Mesenchymal stem cell (in vitro differentiated cells and primary cell): ENCODE measurements at regions not wholly inside any gene's neighbourhood (a gene's known extent, or its start where the extent isn't known, plus 50 kb on each side); places are given as distances from the start of the nearest gene placed in this dataset.

Experiments
- DNase-seq: peaks from one replicate; pipeline ENCODE4 v3.0.0-alpha.2; 2013
- H2AFZ ChIP-seq: one replicate; pipeline ENCODE4 v1.6.1; 2013; ENCODE audit warnings: low read depth, mild to moderate bottlenecking, control low read depth, inconsistent platforms, low read length, moderate library complexity
- H2AK5ac ChIP-seq: 2 replicates; pipeline ENCODE4 v1.6.1; 2013; ENCODE audit warnings: low read length, moderate library complexity, mild to moderate bottlenecking, inconsistent platforms; ENCODE audit not compliant: severe bottlenecking
- H2BK120ac ChIP-seq: one replicate; pipeline ENCODE4 v1.6.1; 2013; ENCODE audit warnings: low read depth, mild to moderate bottlenecking, inconsistent platforms, low read length, moderate library complexity
- H2BK12ac ChIP-seq, 2 experiments: one replicate each; pipeline ENCODE4 v1.6.1; 2013; ENCODE audit warnings: inconsistent platforms in 2 of 2, low read length in 2 of 2, mild to moderate bottlenecking in 2 of 2, moderate library complexity in 2 of 2, control low read depth in 1 of 2
- H2BK15ac ChIP-seq: one replicate; pipeline ENCODE4 v1.6.1; 2013; ENCODE audit warnings: mild to moderate bottlenecking, low read depth, inconsistent platforms; ENCODE audit not compliant: poor library complexity, severe bottlenecking
- H2BK5ac ChIP-seq: 2 replicates; pipeline ENCODE4 v1.6.1; 2013; ENCODE audit warnings: low read depth, mild to moderate bottlenecking, low read length, control low read depth, inconsistent platforms; ENCODE audit not compliant: poor library complexity, severe bottlenecking
- H3K14ac ChIP-seq, 2 experiments: one replicate each; pipeline ENCODE4 v1.6.1; 2013; ENCODE audit warnings: inconsistent platforms in 2 of 2, low read length in 2 of 2, control low read depth in 1 of 2, mild to moderate bottlenecking in 1 of 2, moderate library complexity in 1 of 2
- H3K18ac ChIP-seq, 2 experiments: one replicate each; pipeline ENCODE4 v1.6.1; 2013; ENCODE audit warnings: inconsistent platforms in 2 of 2, low read length in 2 of 2, control low read depth in 1 of 2, low read depth in 1 of 2, mild to moderate bottlenecking in 1 of 2
- H3K23ac ChIP-seq, 2 experiments: one replicate each; pipeline ENCODE4 v1.6.1; 2013; ENCODE audit warnings: inconsistent platforms in 2 of 2, low read length in 2 of 2, mild to moderate bottlenecking in 2 of 2, moderate library complexity in 2 of 2, control low read depth in 1 of 2
- H3K27ac ChIP-seq: 2 replicates; pipeline ENCODE4 v1.5.1; 2013; ENCODE audit warnings: mild to moderate bottlenecking, moderate library complexity, low read length, control low read depth, inconsistent platforms; ENCODE audit not compliant: poor library complexity, severe bottlenecking
- H3K27me3 ChIP-seq, 2 experiments: 2 replicates each; pipeline versions ENCODE4 v1.6.1 to v1.7.0; 2013; ENCODE audit warnings: low read length in 2 of 2, mild to moderate bottlenecking in 2 of 2, moderate library complexity in 2 of 2, control low read depth in 1 of 2, inconsistent platforms in 1 of 2; ENCODE audit not compliant: control insufficient read depth in 1 of 2, insufficient read depth in 1 of 2
- H3K36me3 ChIP-seq, 2 experiments: 2 replicates each; pipeline versions ENCODE4 v1.6.1 to v1.7.0; 2013; ENCODE audit warnings: low read length in 2 of 2, control low read depth in 1 of 2, inconsistent platforms in 1 of 2, low read depth in 1 of 2, mild to moderate bottlenecking in 1 of 2; ENCODE audit not compliant: insufficient read depth in 2 of 2, control insufficient read depth in 1 of 2
- H3K4ac ChIP-seq, 2 experiments: one replicate each; pipeline ENCODE4 v1.6.1; 2013; ENCODE audit warnings: inconsistent platforms in 2 of 2, low read length in 2 of 2, mild to moderate bottlenecking in 2 of 2, moderate library complexity in 2 of 2, control low read depth in 1 of 2, low read depth in 1 of 2
- H3K4me1 ChIP-seq: 2 replicates; pipeline ENCODE4 v1.6.1; 2013; ENCODE audit warnings: low read depth, low read length, control low read depth; ENCODE audit not compliant: control insufficient read depth, insufficient read depth
- H3K4me2 ChIP-seq: 2 replicates; pipeline ENCODE4 v1.6.1; 2013; ENCODE audit warnings: low read length, mild to moderate bottlenecking, inconsistent platforms; ENCODE audit not compliant: poor library complexity, severe bottlenecking
- H3K4me3 ChIP-seq, 2 experiments: 2 replicates each; pipeline versions ENCODE4 v1.5.1 to v1.7.0; 2013; ENCODE audit warnings: low read length in 2 of 2, mild to moderate bottlenecking in 2 of 2, control low read depth in 1 of 2, low read depth in 1 of 2; ENCODE audit not compliant: insufficient read depth in 1 of 2
- H3K79me1 ChIP-seq: replicated peaks from 2 replicates; pipeline ENCODE4 v1.6.1; 2013; ENCODE audit warnings: mild to moderate bottlenecking, control low read depth, low read length, inconsistent platforms; ENCODE audit not compliant: poor library complexity, severe bottlenecking
- H3K9ac ChIP-seq: 2 replicates; pipeline ENCODE4 v1.7.0; 2013; ENCODE audit warnings: mild to moderate bottlenecking, low read length, moderate library complexity
- H3K9me3 ChIP-seq: 2 replicates; pipeline ENCODE4 v1.7.0; 2013; ENCODE audit warnings: mild to moderate bottlenecking, low read length; ENCODE audit not compliant: control insufficient read depth
- H4K8ac ChIP-seq: one replicate; pipeline ENCODE4 v1.6.1; 2013; ENCODE audit warnings: inconsistent platforms, mild to moderate bottlenecking, low read length, moderate library complexity
- H4K91ac ChIP-seq: one replicate; pipeline ENCODE4 v1.6.1; 2013; ENCODE audit warnings: mild to moderate bottlenecking, low read length, inconsistent platforms
- WGBS: methylation state at CpG from one replicate; pipeline ENCODE4 v1.1.7; 2013; ENCODE audit warnings: mixed read lengths; 5-methylcytosine and 5-hydroxymethylcytosine counted together

- Histone ChIP-seq H2AFZ (no peak overlapping the region), H2AK5ac (no peak overlapping the region), H3K23ac (no peak overlapping the region), H4K8ac (no peak overlapping the region), H3K79me1 (no peaks in the 10 kb centered on the region), H3K27me3 (no peaks in the 10 kb centered on the region), H3K4me2 (no peak overlapping the region), H2BK12ac (no peak overlapping the region), H2BK5ac (no peak overlapping the region), H2BK15ac (no peak overlapping the region), H4K91ac (no peak overlapping the region), H3K36me3 (no peaks in the 10 kb centered on the region), H2BK120ac (no peak overlapping the region), H3K4me3 (no peak overlapping the region), H3K9me3 (no peaks in the 10 kb centered on the region), H3K18ac (no peak overlapping the region), H3K27ac (no peak overlapping the region), H3K9ac (no peak overlapping the region), H3K4me1 (no peaks in the 10 kb centered on the region), H3K14ac (no peak overlapping the region), H3K4ac (no peak overlapping the region)
- WGBS, result 77% methylated on average over 11 of the region's 11 CpGs
- no peak for DNase-seq
Measured at GRCh38 chr11:21931436-21932101, 261.3 kb upstream of the ANO5 start.

- H3K4me3 ChIP-seq, result no peak overlapping the region
- H3K18ac ChIP-seq, result no peak overlapping the region
- H4K8ac ChIP-seq, result no peak overlapping the region
- H2AFZ ChIP-seq, result no peak overlapping the region
- WGBS, result no CpG with 5 or more reads among the region's 1 CpG
- no peaks in the 10 kb centered on the region for H3K79me1 ChIP-seq
- H3K9me3 ChIP-seq, result no peaks in the 10 kb centered on the region
- H3K14ac ChIP-seq, result no peak overlapping the region
- no peak overlapping the region for H2BK5ac ChIP-seq
- H3K4me1 ChIP-seq, result no peaks in the 10 kb centered on the region
- no peaks in the 10 kb centered on the region for H3K36me3 ChIP-seq
- H3K27ac ChIP-seq, result no peak overlapping the region
- no peak overlapping the region for H3K9ac ChIP-seq
- H2AK5ac ChIP-seq, result no peak overlapping the region
- no peak overlapping the region for H2BK120ac ChIP-seq
- H3K4ac ChIP-seq, result no peak overlapping the region
- no peak for DNase-seq
- no peak overlapping the region for H2BK12ac ChIP-seq
- no peak overlapping the region for H3K4me2 ChIP-seq
- no peak overlapping the region for H2BK15ac ChIP-seq
- H3K27me3 ChIP-seq, result no peaks in the 10 kb centered on the region
- no peak overlapping the region for H4K91ac ChIP-seq
- H3K23ac ChIP-seq, result no peak overlapping the region
Measured at GRCh38 chr11:21933095-21933494, 259.8 kb upstream of the ANO5 start.

GRCh38 chr11:21944577-21944976 is 248.3 kb upstream of the ANO5 start:
- no peak overlapping the region for H3K4ac ChIP-seq
- no peaks in the 10 kb centered on the region for H3K9me3 ChIP-seq
- no peak for DNase-seq
- no peak overlapping the region for H2BK120ac ChIP-seq
- H2AK5ac ChIP-seq, result no peak overlapping the region
- no peak overlapping the region for H3K9ac ChIP-seq
- no peak overlapping the region for H2BK5ac ChIP-seq
- H2BK15ac ChIP-seq, result no peak overlapping the region
- H3K27ac ChIP-seq, result no peak overlapping the region
- no peak overlapping the region for H3K23ac ChIP-seq
- H3K27me3 ChIP-seq, result no peaks in the 10 kb centered on the region
- H2AFZ ChIP-seq, result no peak overlapping the region
- H3K79me1 ChIP-seq, result no peaks in the 10 kb centered on the region
- H2BK12ac ChIP-seq, result no peak overlapping the region
- 78% methylated on average over 3 of the region's 4 CpGs for WGBS
- H3K14ac ChIP-seq, result no peak overlapping the region
- no peak overlapping the region for H3K4me2 ChIP-seq
- no peaks in the 10 kb centered on the region for H3K36me3 ChIP-seq
- no peak overlapping the region for H3K18ac ChIP-seq
- no peaks in the 10 kb centered on the region for H3K4me1 ChIP-seq
- no peak overlapping the region for H4K91ac ChIP-seq
- H3K4me3 ChIP-seq, result no peak overlapping the region
- H4K8ac ChIP-seq, result no peak overlapping the region

- Histone ChIP-seq H3K4me2 (no peak overlapping the region), H2BK12ac (no peak overlapping the region), H3K4me1 (no peaks in the 10 kb centered on the region), H3K79me1 (no peaks in the 10 kb centered on the region), H3K4me3 (no peak overlapping the region), H3K4ac (no peak overlapping the region), H2BK15ac (no peak overlapping the region), H4K8ac (no peak overlapping the region), H2AFZ (no peak overlapping the region), H3K27ac (no peak overlapping the region), H3K9me3 (peaks cover 7% of the 10 kb centered on the region), H3K14ac (no peak overlapping the region), H2BK5ac (no peak overlapping the region), H3K18ac (no peak overlapping the region), H3K23ac (no peak overlapping the region), H3K36me3 (no peaks in the 10 kb centered on the region), H2BK120ac (no peak overlapping the region), H2AK5ac (no peak overlapping the region), H3K9ac (no peak overlapping the region), H4K91ac (no peak overlapping the region), H3K27me3 (no peaks in the 10 kb centered on the region)
- no CpG with 5 or more reads among the region's 1 CpG for WGBS
- no peak for DNase-seq
Measured at GRCh38 chr11:21948876-21949275, 244.0 kb upstream of the ANO5 start.
